BLaER1 treated with 17β-estradiol and CSF1 and Interleukin-3, amounts not matched to agents 10 nM and 100 nM (cell line): ENCODE measurements at regions not wholly inside any gene's neighbourhood (a gene's known extent, or its start where the extent isn't known, plus 50 kb on each side); places are given as distances from the start of the nearest gene placed in this dataset.
"Not testable (repeated sequence)": the region's sequence is repeated elsewhere in the genome, so short reads cannot be mapped to it uniquely, and the experiment has no call there.

Experiments
- H3K27ac ChIP-seq, 11 experiments: shearing (Covaris generic); formaldehyde crosslinking; 2 replicates each; pipeline ENCODE4 v1.8.1; 2022
- H3K27me3 ChIP-seq, 11 experiments: shearing (Covaris generic); formaldehyde crosslinking; 2 replicates each; pipeline ENCODE4 v1.8.1; 2022
- H3K36me3 ChIP-seq, 11 experiments: shearing (Covaris generic); formaldehyde crosslinking; 2 replicates each; pipeline ENCODE4 v1.8.1; 2022
- H3K4me1 ChIP-seq, 10 experiments: shearing (Covaris generic); formaldehyde crosslinking; 2 replicates each; pipeline ENCODE4 v1.8.1; 2022
- H3K4me2 ChIP-seq, 11 experiments: shearing (Covaris generic); formaldehyde crosslinking; 2 replicates each; pipeline ENCODE4 v1.8.1; 2022
- H3K4me3 ChIP-seq, 10 experiments: shearing (Covaris generic); formaldehyde crosslinking; 2 replicates each; pipeline ENCODE4 v1.8.1; 2022
- H3K9ac ChIP-seq, 11 experiments: shearing (Covaris generic); formaldehyde crosslinking; 2 replicates each; pipeline ENCODE4 v1.8.1; 2022
- H3K9me3 ChIP-seq, 11 experiments: shearing (Covaris generic); formaldehyde crosslinking; replicated peaks in 1 of 11; 2 replicates each; pipeline ENCODE4 v1.8.1; 2022
- H4K20me1 ChIP-seq, 11 experiments: shearing (Covaris generic); formaldehyde crosslinking; 2 replicates each; pipeline ENCODE4 v1.8.1; 2022
- Cebpa-rat ChIP-seq, 11 experiments: shearing (Covaris generic); IDR thresholded peaks; 2 replicates each; pipeline ENCODE4 v1.8.1; 2022

DNA sequence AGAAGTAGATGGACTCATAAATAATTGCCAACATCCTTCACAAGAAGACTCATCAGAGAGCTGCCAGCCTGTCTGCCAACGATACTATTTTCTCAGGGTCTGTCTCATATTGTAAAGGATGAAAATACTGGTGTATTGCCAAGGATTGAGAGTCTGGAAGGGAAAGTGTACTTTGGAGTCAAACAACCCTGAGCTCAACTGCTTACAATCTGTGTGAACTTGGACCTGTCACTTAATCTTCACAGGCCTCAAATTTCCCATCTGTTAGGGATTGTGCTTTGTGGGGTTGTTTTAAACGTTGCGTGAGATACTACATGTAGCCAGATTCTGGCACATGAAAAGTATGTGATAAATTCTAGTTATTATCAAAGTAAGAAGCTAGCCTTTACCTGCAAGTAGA is 169.1 kb downstream of the LHFPL1 start:
- Histone ChIP-seq H3K27me3 (peaks cover 20 to 60% (median 51%) of the 10 kb centered on the region in 11 experiments; a peak in 20 of 22 replicates), H3K9ac (no peak overlapping the region), H3K9me3 (peaks cover 19 to 36% (median 25%) of the 10 kb centered on the region in 11 experiments), H3K36me3 (no peaks in the 10 kb centered on the region), H3K27ac (no peak overlapping the region), H3K4me1 (no peaks in the 10 kb centered on the region), H3K4me2 (no peak overlapping the region), H4K20me1 (no peaks in the 10 kb centered on the region), H3K4me3 (no peak overlapping the region)
- TF ChIP-seq Cebpa-rat (IDR thresholded peaks at IDR 0.05): no peak

DNA sequence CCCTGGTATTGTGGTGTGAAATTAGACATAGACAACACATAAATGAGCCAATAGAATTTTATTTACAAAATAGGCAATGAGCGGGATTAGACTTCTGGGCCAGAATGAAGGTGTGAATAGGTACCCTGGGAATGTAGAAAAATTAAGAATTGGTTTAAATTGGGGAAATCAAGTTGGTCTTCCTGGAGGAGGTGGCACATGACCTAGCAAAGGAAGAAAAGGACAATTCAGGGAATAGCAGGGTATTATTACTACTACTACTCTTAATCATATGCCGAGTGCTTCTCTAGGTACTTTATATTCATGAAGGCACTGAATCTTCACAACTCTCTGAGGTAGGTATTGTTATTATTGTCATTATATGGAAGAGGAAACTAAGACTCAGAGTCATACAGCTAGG is 202.1 kb downstream of the LHFPL1 start:
- no peaks in the 10 kb centered on the region; a peak in 2 of 22 replicates for H4K20me1 ChIP-seq
- no peak overlapping the region for H3K27ac ChIP-seq
- H3K27me3 ChIP-seq: peaks cover 63 to 97% (median 89%) of the 10 kb centered on the region in 11 experiments
- TF ChIP-seq Cebpa-rat (IDR thresholded peaks at IDR 0.05): no peak
- H3K9ac ChIP-seq: no peak overlapping the region
- peaks cover under 1 to 20% (median 8%) of the 10 kb centered on the region in 11 experiments; a peak in 17 of 22 replicates for H3K9me3 ChIP-seq
- H3K36me3 ChIP-seq: no peaks in the 10 kb centered on the region
- no peak overlapping the region for H3K4me3 ChIP-seq
- no peaks in the 10 kb centered on the region for H3K4me1 ChIP-seq
- no peak overlapping the region for H3K4me2 ChIP-seq

DNA sequence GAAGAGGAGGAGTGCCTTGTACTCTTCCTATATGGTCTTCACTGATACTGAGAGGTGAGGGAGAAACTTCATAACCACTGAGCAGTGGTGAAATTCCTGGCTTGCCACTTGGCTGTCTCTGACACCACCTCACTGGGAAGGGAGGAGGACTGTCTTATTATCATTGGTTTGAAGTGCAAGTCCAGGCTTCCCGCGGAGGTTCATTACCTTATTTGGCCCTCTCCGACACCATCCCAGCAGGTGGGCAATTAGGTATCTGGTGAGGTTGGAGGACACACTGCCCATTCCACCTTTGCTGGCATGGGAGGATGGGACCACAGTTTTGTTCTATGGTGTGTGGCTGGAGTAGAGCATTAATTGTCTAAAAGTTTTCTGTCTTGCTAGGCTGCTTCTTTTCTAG is 206.1 kb downstream of the LHFPL1 start:
- Histone ChIP-seq H3K4me3 (no peak overlapping the region), H4K20me1 (no peaks in the 10 kb centered on the region; a peak in 3 of 22 replicates), H3K9ac (no peak overlapping the region), H3K4me2 (no peak overlapping the region), H3K27ac (no peak overlapping the region), H3K4me1 (no peaks in the 10 kb centered on the region), H3K36me3 (no peaks in the 10 kb centered on the region), H3K27me3 (peaks cover 85 to 100% (median 98%) of the 10 kb centered on the region in 11 experiments), H3K9me3 (no peaks in the 10 kb centered on the region)
- TF ChIP-seq Cebpa-rat (IDR thresholded peaks at IDR 0.05): no peak

DNA sequence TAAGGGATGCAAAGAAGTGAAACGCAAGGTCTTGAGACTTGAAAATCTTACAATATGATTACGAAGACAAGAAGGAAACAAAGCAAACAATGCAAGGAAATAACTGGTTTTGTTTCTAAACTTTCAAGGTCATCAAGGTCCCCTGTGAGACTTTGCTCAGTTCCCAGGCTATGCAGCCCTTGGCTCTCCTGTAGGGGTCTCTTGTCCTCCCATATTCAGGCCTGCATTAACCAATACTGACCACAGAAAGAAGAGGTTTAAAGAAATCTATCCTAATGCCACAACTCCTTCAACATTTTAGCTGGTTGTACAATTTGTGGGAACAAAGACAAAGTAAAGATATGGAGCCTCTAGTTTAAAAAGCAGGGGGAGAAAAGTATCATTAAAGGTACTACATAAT is 209.2 kb downstream of the LHFPL1 start:
- H3K9ac ChIP-seq: no peak overlapping the region
- no peaks in the 10 kb centered on the region for H3K4me1 ChIP-seq
- TF ChIP-seq Cebpa-rat (IDR thresholded peaks at IDR 0.05): no peak
- no peak overlapping the region for H3K27ac ChIP-seq
- no peaks in the 10 kb centered on the region for H3K9me3 ChIP-seq
- peaks cover 69 to 95% (median 84%) of the 10 kb centered on the region in 11 experiments for H3K27me3 ChIP-seq
- no peak overlapping the region for H3K4me2 ChIP-seq
- no peaks in the 10 kb centered on the region; a peak in 3 of 22 replicates for H4K20me1 ChIP-seq
- H3K36me3 ChIP-seq: no peaks in the 10 kb centered on the region
- H3K4me3 ChIP-seq: no peak overlapping the region

DNA sequence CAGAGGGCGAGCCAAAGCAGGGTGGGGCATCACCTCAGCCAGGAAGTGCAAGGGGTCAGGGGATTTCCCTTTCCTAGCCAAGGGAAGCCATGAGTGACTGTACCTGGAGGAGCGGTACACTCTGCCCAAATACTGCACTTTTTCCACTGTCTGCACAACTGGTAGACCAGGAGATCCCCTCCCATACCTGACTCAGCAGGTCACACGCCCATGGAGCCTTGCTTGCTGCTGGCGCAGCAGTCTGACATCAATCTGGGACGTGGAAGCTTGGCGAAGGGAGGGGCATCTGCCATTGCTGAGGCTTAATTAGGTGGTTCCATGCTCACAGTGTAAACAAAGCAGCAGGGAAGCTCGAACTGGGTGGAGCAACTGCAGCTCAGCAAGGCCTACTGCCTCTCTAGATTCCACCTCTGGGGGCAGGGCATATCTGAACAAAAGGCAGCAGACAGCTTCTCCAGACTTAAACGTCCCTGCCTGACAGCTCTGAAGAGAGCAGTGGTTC is 217.7 kb downstream of the LHFPL1 start:
- not testable (repeated sequence) for H3K4me3 ChIP-seq, H3K4me2 ChIP-seq, H3K4me1 ChIP-seq, H3K36me3 ChIP-seq, H3K27ac ChIP-seq, H3K9ac ChIP-seq, H4K20me1 ChIP-seq
- Histone ChIP-seq H3K9me3 (peaks cover 0 to 21% (median 7%) of the 10 kb centered on the region in 11 experiments; a peak in 9 of 22 replicates), H3K27me3 (peaks cover 58 to 93% (median 82%) of the 10 kb centered on the region in 11 experiments)

DNA sequence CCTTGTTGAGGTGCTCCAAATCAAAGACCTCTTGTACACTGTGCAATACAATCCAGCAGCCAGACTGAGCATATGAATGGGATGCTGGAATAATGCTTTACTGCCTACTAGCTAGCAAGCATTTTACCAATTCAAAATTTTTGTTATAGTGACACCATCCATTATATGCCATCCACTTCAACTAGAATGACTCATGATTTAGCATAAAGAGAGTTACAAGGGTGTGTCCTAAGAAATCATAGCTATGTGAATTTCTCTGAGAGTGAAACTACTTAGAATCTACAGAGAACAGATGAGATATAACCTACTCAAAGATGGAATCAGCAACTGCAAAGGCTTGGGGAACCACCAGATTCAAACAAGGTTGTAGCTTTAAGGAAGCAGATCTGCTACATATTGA is 221.9 kb downstream of the LHFPL1 start:
- H3K4me1 ChIP-seq: no peaks in the 10 kb centered on the region
- no peaks in the 10 kb centered on the region for H4K20me1 ChIP-seq
- H3K36me3 ChIP-seq: no peaks in the 10 kb centered on the region
- no peak overlapping the region for H3K27ac ChIP-seq
- peaks cover 0 to 18% (median 7%) of the 10 kb centered on the region in 11 experiments; a peak in 9 of 22 replicates for H3K9me3 ChIP-seq
- no peak overlapping the region for H3K9ac ChIP-seq
- H3K4me3 ChIP-seq: no peak overlapping the region
- no peak overlapping the region for H3K4me2 ChIP-seq
- TF ChIP-seq Cebpa-rat (IDR thresholded peaks at IDR 0.05): no peak
- H3K27me3 ChIP-seq: peaks cover 79 to 97% (median 95%) of the 10 kb centered on the region in 11 experiments

DNA sequence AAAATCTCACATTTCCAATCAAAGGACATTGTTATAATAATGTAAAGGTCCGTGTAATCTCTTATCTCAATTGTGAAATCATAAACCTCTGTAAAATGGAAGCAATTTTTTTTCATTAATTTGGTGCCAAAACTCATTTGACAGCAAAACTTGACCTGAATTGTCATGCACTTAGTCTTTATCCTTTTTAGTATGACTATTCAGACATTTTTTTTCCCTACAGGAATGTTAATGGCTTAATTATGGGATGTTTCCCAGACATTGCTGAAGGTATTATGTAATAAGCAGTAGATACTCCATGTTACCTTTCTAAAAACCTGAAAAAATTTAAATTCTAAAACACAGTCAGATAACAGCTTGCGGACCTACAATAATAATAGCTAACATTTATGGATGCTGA is 228.9 kb downstream of the LHFPL1 start:
- no peaks in the 10 kb centered on the region for H3K4me1 ChIP-seq
- H3K36me3 ChIP-seq: no peaks in the 10 kb centered on the region
- TF ChIP-seq Cebpa-rat (IDR thresholded peaks at IDR 0.05): no peak
- H3K4me3 ChIP-seq: no peak overlapping the region
- no peaks in the 10 kb centered on the region for H4K20me1 ChIP-seq
- no peak overlapping the region for H3K27ac ChIP-seq
- H3K9me3 ChIP-seq: no peaks in the 10 kb centered on the region
- peaks cover 44 to 100% (median 97%) of the 10 kb centered on the region in 11 experiments for H3K27me3 ChIP-seq
- H3K4me2 ChIP-seq: no peak overlapping the region
- no peak overlapping the region for H3K9ac ChIP-seq

DNA sequence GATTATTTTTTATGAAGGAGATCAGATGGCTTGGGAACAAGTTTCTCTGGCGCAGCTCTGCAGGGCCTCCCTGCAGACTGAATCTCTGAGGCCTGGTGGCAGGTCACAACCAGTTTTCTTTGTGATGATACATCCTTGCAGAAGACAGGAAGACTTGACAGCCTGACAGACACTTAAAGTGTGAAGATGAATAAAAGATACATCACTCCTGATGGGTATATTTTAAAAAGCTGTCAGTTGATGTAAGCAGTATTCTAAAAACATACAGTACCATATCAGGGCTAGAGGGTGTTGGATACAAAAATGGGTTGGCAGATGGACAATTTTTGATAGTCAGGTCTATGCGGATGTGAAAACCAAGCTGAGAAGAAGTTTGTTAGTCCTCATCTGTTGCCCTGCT is 239.5 kb downstream of the LHFPL1 start:
- Histone ChIP-seq H4K20me1 (no peaks in the 10 kb centered on the region), H3K4me3 (no peak overlapping the region), H3K27ac (no peak overlapping the region), H3K9ac (no peak overlapping the region), H3K4me1 (no peaks in the 10 kb centered on the region), H3K4me2 (no peak overlapping the region), H3K9me3 (no peaks in the 10 kb centered on the region), H3K36me3 (no peaks in the 10 kb centered on the region), H3K27me3 (peaks cover 5 to 92% (median 75%) of the 10 kb centered on the region in 11 experiments; a peak in 21 of 22 replicates)
- TF ChIP-seq Cebpa-rat (IDR thresholded peaks at IDR 0.05): no peak

DNA sequence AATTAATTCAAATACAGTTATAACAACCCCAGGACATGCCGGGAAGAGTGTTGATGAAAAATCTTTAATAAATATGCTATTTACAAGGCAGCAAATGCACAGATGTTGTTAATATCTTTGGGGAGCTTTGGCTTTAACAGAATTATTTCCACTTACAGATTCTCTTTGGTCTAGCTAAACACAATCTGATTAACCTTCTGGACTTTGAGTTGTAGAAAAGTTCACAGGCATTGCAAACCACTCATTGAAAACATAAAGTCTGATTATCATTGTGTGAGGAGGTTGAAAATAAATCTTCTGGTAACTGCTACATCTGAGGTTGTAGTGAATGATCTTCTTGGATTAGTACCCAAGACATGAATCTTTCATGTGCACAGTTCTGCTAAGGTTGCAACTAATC is 255.6 kb downstream of the LHFPL1 start:
- H3K4me1 ChIP-seq: no peaks in the 10 kb centered on the region
- H3K27ac ChIP-seq: no peak overlapping the region
- H3K27me3 ChIP-seq: peaks cover 36 to 90% (median 80%) of the 10 kb centered on the region in 11 experiments; a peak in 21 of 22 replicates
- no peak overlapping the region for H3K9ac ChIP-seq
- 0 out of 22 replicates have a peak, but pooled peaks cover 0 to 4% (median 0%) of the 10 kb centered on the region in 11 experiments for H3K9me3 ChIP-seq
- H3K36me3 ChIP-seq: no peaks in the 10 kb centered on the region
- H3K4me2 ChIP-seq: no peak overlapping the region
- no peak overlapping the region for H3K4me3 ChIP-seq
- TF ChIP-seq Cebpa-rat (IDR thresholded peaks at IDR 0.05): no peak
- no peaks in the 10 kb centered on the region for H4K20me1 ChIP-seq

DNA sequence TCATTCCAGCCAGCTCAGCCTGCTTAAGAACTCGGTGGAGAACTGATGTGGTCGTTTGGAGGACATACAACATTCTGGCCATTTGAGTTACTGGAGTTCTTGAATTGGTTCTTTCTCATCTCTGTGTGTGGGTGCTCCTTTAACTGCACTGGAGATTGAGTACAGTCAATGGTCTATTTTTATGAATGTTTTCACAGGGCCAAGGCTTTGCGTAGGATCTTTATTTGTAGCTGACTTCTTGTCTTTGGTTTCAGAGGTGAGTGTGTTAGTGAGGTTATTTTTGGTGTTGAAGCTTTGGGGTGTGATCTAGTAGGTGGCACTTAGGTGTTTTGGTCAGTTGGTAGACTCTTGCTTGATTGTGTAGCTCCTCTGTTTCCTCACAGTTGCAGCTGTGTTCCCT is 288.4 kb downstream of the LHFPL1 start:
- Histone ChIP-seq H3K27me3 (peaks cover 53 to 97% (median 87%) of the 10 kb centered on the region in 11 experiments), H3K9ac (no peak overlapping the region), H3K27ac (no peak overlapping the region), H3K4me3 (no peak overlapping the region), H3K4me1 (no peaks in the 10 kb centered on the region), H4K20me1 (no peaks in the 10 kb centered on the region; a peak in 1 of 22 replicates), H3K9me3 (peaks cover 0 to 9% (median 0%) of the 10 kb centered on the region in 11 experiments; a peak in 2 of 22 replicates), H3K36me3 (no peaks in the 10 kb centered on the region), H3K4me2 (no peak overlapping the region)
- TF ChIP-seq Cebpa-rat (IDR thresholded peaks at IDR 0.05): no peak

DNA sequence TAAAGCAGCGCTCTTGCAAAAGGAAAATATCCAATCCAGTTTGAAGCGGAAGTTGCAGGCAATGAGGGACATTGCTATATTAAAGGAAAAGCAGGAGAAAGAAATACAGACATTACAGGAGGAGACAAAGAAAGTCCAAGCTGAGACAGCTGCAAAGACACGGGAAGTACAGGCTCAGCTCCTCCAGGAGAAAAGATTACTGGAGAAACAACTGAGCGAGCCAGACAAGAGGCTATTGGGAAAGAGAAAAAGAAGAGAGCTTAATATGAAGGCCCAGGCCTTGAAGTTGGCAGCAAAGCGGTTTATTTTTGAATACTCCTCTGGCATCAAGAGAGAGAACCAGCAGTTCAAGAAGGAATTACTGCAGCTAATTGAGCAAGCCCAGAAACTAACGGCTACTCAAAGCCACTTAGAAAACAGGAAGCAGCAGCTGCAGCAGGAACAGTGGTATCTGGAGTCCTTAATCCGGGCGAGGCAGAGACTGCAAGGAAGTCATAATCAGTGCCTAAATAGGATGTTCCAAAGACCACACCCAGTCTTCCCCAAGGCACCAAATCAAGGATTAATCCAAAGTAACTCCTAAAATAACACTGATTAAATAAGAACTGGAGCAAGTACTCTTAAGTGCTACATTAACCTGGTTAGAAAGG is 298.0 kb downstream of the LHFPL1 start:
- Histone ChIP-seq H3K4me2 (peak overlapping the region in 4 of 11 experiments; percentile 4 to 23 (median 8); a peak in 4 of 22 replicates), H3K9ac (peak overlapping the region in 1 of 11 experiments; percentile 48; a peak in 1 of 22 replicates), H3K27me3 (peaks cover 0 to 92% (median 75%) of the 10 kb centered on the region in 11 experiments; a peak in 18 of 22 replicates), H3K9me3 (peaks cover 0 to 13% (median 0%) of the 10 kb centered on the region in 11 experiments; a peak in 4 of 22 replicates), H3K27ac (peak overlapping the region in 7 of 11 experiments; percentile 16 to 63 (median 53); a peak in 13 of 22 replicates)
- not testable (repeated sequence) for H4K20me1 ChIP-seq, H3K4me1 ChIP-seq, H3K4me3 ChIP-seq, H3K36me3 ChIP-seq
